Heart left ventricle (tissue), 16 donors: ENCODE measurements at regions not wholly inside any gene's neighbourhood (a gene's known extent, or its start where the extent isn't known, plus 50 kb on each side); places are given as distances from the start of the nearest gene placed in this dataset.

Experiments
- ATAC-seq, 4 donors: fragments of 200-7000 bp; cut with Tn5 transposase; one replicate each; pipeline ENCODE4 v1.9.1; 2020 to 2022; ENCODE audit warnings: moderate library complexity in 4 of 4, mild to moderate bottlenecking in 3 of 4, moderate number of reproducible peaks in 1 of 4
- DNase-seq, 5 donors: peaks; one replicate each; pipeline ENCODE4 v3.0.0-alpha.2; 2020
- H3K27ac ChIP-seq, 12 donors: fragments of 200-600 bp; sonication (generic) in 4 of 12; one replicate each; pipeline versions ENCODE4 v1.5.0 to v1.8.0; 2016 to 2022; ENCODE audit warnings: mild to moderate bottlenecking in 2 of 12
- H3K27me3 ChIP-seq, 9 donors: fragments of 200-600 bp; sonication (generic) in 2 of 9; one replicate each; pipeline versions ENCODE4 v1.5.1 to v1.8.0; 2016 to 2022; ENCODE audit warnings: mild to moderate bottlenecking in 3 of 9
- H3K36me3 ChIP-seq, 9 donors: fragments of 200-600 bp; sonication (generic) in 2 of 9; one replicate each; pipeline versions ENCODE4 v1.5.0 to v1.8.0; 2018 to 2022; ENCODE audit warnings: mild to moderate bottlenecking in 2 of 9
- H3K4me1 ChIP-seq, 12 donors: fragments of 200-600 bp; sonication (generic) in 4 of 12; one replicate each; pipeline versions ENCODE4 v1.5.0 to v1.8.0; 2016 to 2022; ENCODE audit warnings: mild to moderate bottlenecking in 3 of 12
- H3K4me3 ChIP-seq, 12 donors: fragments of 200-600 bp; sonication (generic) in 4 of 12; one replicate each; pipeline versions ENCODE4 v1.5.0 to v1.8.0; 2017 to 2022; ENCODE audit warnings: mild to moderate bottlenecking in 9 of 12, moderate library complexity in 4 of 12
- H3K9me3 ChIP-seq, 12 donors: fragments of 200-600 bp; sonication (generic) in 4 of 12; one replicate each; pipeline versions ENCODE4 v1.5.0 to v1.8.0; 2016 to 2022; ENCODE audit warnings: mild to moderate bottlenecking in 1 of 12
- CTCF ChIP-seq, 12 donors: fragments of 200-600 bp; sonication (generic) in 4 of 12; IDR thresholded peaks; one replicate each; pipeline versions ENCODE4 v1.5.0 to v1.8.0; 2018 to 2022; ENCODE audit warnings: antibody characterized with exemption in 12 of 12, mild to moderate bottlenecking in 5 of 12
- POLR2A ChIP-seq, 2 donors: fragments of 450-650 bp; IDR thresholded peaks; one replicate each; pipeline ENCODE4 v1.6.1; 2017; ENCODE audit warnings: antibody characterized with exemption in 2 of 2, mild to moderate bottlenecking in 2 of 2, moderate library complexity in 2 of 2
- WGBS, 4 donors: extraction: QIAGEN DNeasy Blood & Tissue Kit in 2 of 4; methylation state at CpG; one replicate each; pipeline versions ENCODE4 v1.1.5 to v1.1.7; 2013 to 2018; 5-methylcytosine and 5-hydroxymethylcytosine counted together
- intact Hi-C, 10 donors: fragments of 100-400 bp; cut with DNase I; formaldehyde crosslinking; loops; one replicate each; pipeline versions ENCODE4 v1.11.1 to v1.14.2; 2022
- donor health status: ischemic (EF 13 %, LVEDD 7.1; RV severe dilation, severe dysfunction).
- donor health status: healthy with polysubstance abuse.
- donor health status: DM: no; HTN: yes; CAD: no.
- donor health status: DM: no; HTN: no; CAD: no.
- donor health status: ischemic (EF 25% LVEDD 6.9; RV normal size, moderate dysfunction).
- donor health status: ischemic (EF 25% LVEDD 5.7; RV mildly dilated, moderate dysfunction).
- donor health status: healthy.
- donor health status: DM: yes; HTN: yes; CAD: no.
- donor health status: ischemic (EF 35%, LVEDD 5.7; RV mildly dilated, moderate dysfunction).
- donor health status: nonischemic (EF 11% LVEDD 7.7; RV severe dilation, severe dysfunction).
- donor health status: DM: yes; HTN: yes; CAD: no.
- donor health status: PGD.
- donor health status: ischemic (EF 29% LVEDD 5.4; RV normal size, mild dysfunction).
- donor health status: nonischemic (EF 23%, LVEDD 6.1; RV moderate dilation, normal function).

GRCh38 chr4:111020476-111020875, 397.6 kb upstream of the PITX2 start:
- ATAC-seq (no peak), DNase-seq (no peak)
- Histone ChIP-seq H3K4me1 (no peaks in the 10 kb centered on the region), H3K27ac (no peak overlapping the region), H3K9me3 (no peaks in the 10 kb centered on the region), H3K36me3 (no peaks in the 10 kb centered on the region), H3K27me3 (no peaks in the 10 kb centered on the region), H3K4me3 (no peak overlapping the region)
- intact Hi-C loops: no loop called here
- WGBS, 4 donors: 63 to 83% (median 72%) methylated on average over 1 of the region's 1 CpG
- TF ChIP-seq POLR2A (IDR thresholded peaks at IDR 0.05): no peak
- no peak for TF ChIP-seq CTCF (IDR thresholded peaks at IDR 0.05)

GRCh38 chr4:111020961-111021360, 398.1 kb upstream of the PITX2 start:
- Histone ChIP-seq H3K36me3 (no peaks in the 10 kb centered on the region), H3K4me3 (no peak overlapping the region), H3K27ac (no peak overlapping the region), H3K9me3 (no peaks in the 10 kb centered on the region), H3K4me1 (no peaks in the 10 kb centered on the region), H3K27me3 (no peaks in the 10 kb centered on the region)
- TF ChIP-seq POLR2A (IDR thresholded peaks at IDR 0.05) (no peak), CTCF (IDR thresholded peaks at IDR 0.05) (no peak)
- ATAC-seq (no peak), DNase-seq (no peak)
- 23 to 41% (median 28%) methylated on average over 2 of the region's 2 CpGs for WGBS, 4 donors
- intact Hi-C loops: no loop called here

- ATAC-seq: no peak
- no peak overlapping the region for H3K27ac ChIP-seq
- TF ChIP-seq CTCF (IDR thresholded peaks at IDR 0.05) (no peak), POLR2A (IDR thresholded peaks at IDR 0.05) (no peak)
- no peaks in the 10 kb centered on the region for H3K36me3 ChIP-seq
- no peak for DNase-seq
- H3K4me3 ChIP-seq: no peak overlapping the region
- no peaks in the 10 kb centered on the region for H3K4me1 ChIP-seq
- no peaks in the 10 kb centered on the region for H3K27me3 ChIP-seq
- intact Hi-C loops: no loop called here
- 65 to 87% (median 84%) methylated on average over 1 of the region's 1 CpG for WGBS, 4 donors
- H3K9me3 ChIP-seq: no peaks in the 10 kb centered on the region
Observed at GRCh38 chr4:111022758-111023157, 399.9 kb upstream of the PITX2 start.

- no peak for TF ChIP-seq CTCF (IDR thresholded peaks at IDR 0.05)
- no peak for TF ChIP-seq POLR2A (IDR thresholded peaks at IDR 0.05)
- ATAC-seq: no peak
- no peaks in the 10 kb centered on the region for H3K4me1 ChIP-seq
- intact Hi-C loops: no loop called here
- 11 to 32% (median 18%) methylated on average over 1 of the region's 1 CpG for WGBS, 4 donors
- DNase-seq: no peak
- H3K9me3 ChIP-seq: peaks cover 0 to 3% (median 0%) of the 10 kb centered on the region in 12 donors
- no peaks in the 10 kb centered on the region for H3K36me3 ChIP-seq
- no peak overlapping the region for H3K4me3 ChIP-seq
- no peaks in the 10 kb centered on the region for H3K27me3 ChIP-seq
- no peak overlapping the region for H3K27ac ChIP-seq
Observed at GRCh38 chr4:111027526-111027925, 404.6 kb upstream of the PITX2 start.
